B cell (primary cell): ENCODE measurements at regions not wholly inside any gene's neighbourhood (a gene's known extent, or its start where the extent isn't known, plus 50 kb on each side); places are given as distances from the start of the nearest gene placed in this dataset.

ENCODE experiments used
- EZH2 ChIP-seq: IDR thresholded peaks from 2 replicates; pipeline ENCODE4 v1.6.1; 2012; ENCODE audit warnings: borderline replicate concordance, low read depth, mild to moderate bottlenecking, moderate library complexity, low read length; ENCODE audit not compliant: insufficient read depth, poor library complexity, severe bottlenecking
- TF ChIP-seq, protein P1 (sequence below): fragments of 200-600 bp; IDR thresholded peaks from one replicate; pipeline ENCODE4 v1.8.0; 2022; ENCODE audit warnings: antibody characterized with exemption, mild to moderate bottlenecking

DNA sequence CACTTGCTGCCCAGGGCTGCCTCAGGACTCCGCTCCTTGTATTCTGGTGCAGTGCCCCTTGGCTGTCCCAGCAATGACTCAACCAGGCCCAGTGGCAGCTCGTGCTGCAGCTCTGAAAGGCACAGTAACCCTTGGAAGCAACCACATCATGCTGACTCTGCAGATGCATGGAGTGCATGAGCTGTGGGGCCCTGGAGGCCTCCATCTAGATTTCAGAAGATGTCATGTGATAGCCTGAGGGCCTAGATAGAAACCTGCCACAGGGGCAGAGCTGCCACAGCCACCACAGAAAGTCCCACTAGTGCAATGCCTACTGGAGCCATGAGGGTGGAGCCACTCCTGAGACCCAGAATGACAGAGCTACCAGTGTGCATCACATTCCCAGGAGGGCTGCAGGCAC is 117.1 kb upstream of the SMAD3 start:
- TF ChIP-seq, protein P1, sequence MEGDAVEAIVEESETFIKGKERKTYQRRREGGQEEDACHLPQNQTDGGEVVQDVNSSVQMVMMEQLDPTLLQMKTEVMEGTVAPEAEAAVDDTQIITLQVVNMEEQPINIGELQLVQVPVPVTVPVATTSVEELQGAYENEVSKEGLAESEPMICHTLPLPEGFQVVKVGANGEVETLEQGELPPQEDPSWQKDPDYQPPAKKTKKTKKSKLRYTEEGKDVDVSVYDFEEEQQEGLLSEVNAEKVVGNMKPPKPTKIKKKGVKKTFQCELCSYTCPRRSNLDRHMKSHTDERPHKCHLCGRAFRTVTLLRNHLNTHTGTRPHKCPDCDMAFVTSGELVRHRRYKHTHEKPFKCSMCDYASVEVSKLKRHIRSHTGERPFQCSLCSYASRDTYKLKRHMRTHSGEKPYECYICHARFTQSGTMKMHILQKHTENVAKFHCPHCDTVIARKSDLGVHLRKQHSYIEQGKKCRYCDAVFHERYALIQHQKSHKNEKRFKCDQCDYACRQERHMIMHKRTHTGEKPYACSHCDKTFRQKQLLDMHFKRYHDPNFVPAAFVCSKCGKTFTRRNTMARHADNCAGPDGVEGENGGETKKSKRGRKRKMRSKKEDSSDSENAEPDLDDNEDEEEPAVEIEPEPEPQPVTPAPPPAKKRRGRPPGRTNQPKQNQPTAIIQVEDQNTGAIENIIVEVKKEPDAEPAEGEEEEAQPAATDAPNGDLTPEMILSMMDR = no peak
- TF ChIP-seq EZH2 = no peak
